ENCODE measurements at regions not wholly inside any gene's neighbourhood (a gene's known extent, or its start where the extent isn't known, plus 50 kb on each side); places are given as distances from the start of the nearest gene placed in this dataset.

- H3K27me3 ChIP-seq: no peaks in the 10 kb centered on the region
- no peaks in the 10 kb centered on the region for H3K9me3 ChIP-seq (ENCODE audit: low read depth)
- DNase-seq (ENCODE audit: low read depth in 1 of 2, low spot score in 1 of 2): no peak
- H3K4me1 ChIP-seq (ENCODE audit: low read depth): peaks cover 3% of the 10 kb centered on the region
- H3K27ac ChIP-seq: no peak overlapping the region
- TF ChIP-seq CTCF (IDR thresholded peaks at IDR 0.05; ENCODE audit: low read depth, low read length): no peak
- no peak overlapping the region for H3K4me3 ChIP-seq
- no peaks in the 10 kb centered on the region for H3K36me3 ChIP-seq
Observed at GRCh38 chr12:16763901-16764300, 157.9 kb upstream of the LMO3 start.

- no peaks in the 10 kb centered on the region for H3K27me3 ChIP-seq
- peak in 1 of 2 donors; percentile 16 for DNase-seq (ENCODE audit: low read depth in 1 of 2, low spot score in 1 of 2)
- peaks cover 10% of the 10 kb centered on the region for H3K4me1 ChIP-seq (ENCODE audit: low read depth)
- H3K36me3 ChIP-seq: no peaks in the 10 kb centered on the region
- H3K4me3 ChIP-seq: no peak overlapping the region
- no peak overlapping the region for H3K27ac ChIP-seq
- TF ChIP-seq CTCF (IDR thresholded peaks at IDR 0.05; ENCODE audit: low read depth, low read length): no peak
- H3K9me3 ChIP-seq (ENCODE audit: low read depth): no peaks in the 10 kb centered on the region
Observed at GRCh38 chr12:16756833-16757555, 151.0 kb upstream of the LMO3 start.

- H3K27me3 ChIP-seq: no peaks in the 10 kb centered on the region
- no peaks in the 10 kb centered on the region for H3K4me1 ChIP-seq (ENCODE audit: low read depth)
- H3K4me3 ChIP-seq: no peak overlapping the region
- DNase-seq (ENCODE audit: low read depth in 1 of 2, low spot score in 1 of 2): no peak
- no peaks in the 10 kb centered on the region for H3K36me3 ChIP-seq
- no peaks in the 10 kb centered on the region for H3K9me3 ChIP-seq (ENCODE audit: low read depth)
- H3K27ac ChIP-seq: no peak overlapping the region
- TF ChIP-seq CTCF (IDR thresholded peaks at IDR 0.05; ENCODE audit: low read depth, low read length): no peak
Observed at GRCh38 chr12:16730772-16731171, 124.8 kb upstream of the LMO3 start.

GRCh38 chr12:16726879-16727278, 120.9 kb upstream of the LMO3 start:
- Histone ChIP-seq H3K27ac (no peak overlapping the region), H3K4me1 (ENCODE audit: low read depth) (no peaks in the 10 kb centered on the region), H3K36me3 (no peaks in the 10 kb centered on the region), H3K27me3 (no peaks in the 10 kb centered on the region), H3K4me3 (no peak overlapping the region), H3K9me3 (ENCODE audit: low read depth) (no peaks in the 10 kb centered on the region)
- DNase-seq (ENCODE audit: low read depth in 1 of 2, low spot score in 1 of 2): no peak
- no peak for TF ChIP-seq CTCF (IDR thresholded peaks at IDR 0.05; ENCODE audit: low read depth, low read length)

- no peaks in the 10 kb centered on the region for H3K36me3 ChIP-seq
- no peak for DNase-seq (ENCODE audit: low read depth in 1 of 2, low spot score in 1 of 2)
- no peak for TF ChIP-seq CTCF (IDR thresholded peaks at IDR 0.05; ENCODE audit: low read depth, low read length)
- H3K9me3 ChIP-seq (ENCODE audit: low read depth): no peaks in the 10 kb centered on the region
- H3K27ac ChIP-seq: no peak overlapping the region
- H3K4me3 ChIP-seq: no peak overlapping the region
- H3K27me3 ChIP-seq: no peaks in the 10 kb centered on the region
- H3K4me1 ChIP-seq (ENCODE audit: low read depth): no peaks in the 10 kb centered on the region
Observed at GRCh38 chr12:16719713-16720416, 113.9 kb upstream of the LMO3 start.

All from cardiac muscle cell (in vitro differentiated cells and primary cell).